Activated CD8-positive, alpha-beta T cell treated with anti-CD3 and anti-CD28 coated beads for 36 hours (primary cell): ENCODE measurements at regions not wholly inside any gene's neighbourhood (a gene's known extent, or its start where the extent isn't known, plus 50 kb on each side); places are given as distances from the start of the nearest gene placed in this dataset.

Experiments used
- ATAC-seq: fragments of 200-7000 bp; cut with Tn5 transposase; one replicate; pipeline ENCODE4 v1.10.0; 2021; ENCODE audit warnings: mild to moderate bottlenecking, moderate library complexity
- CTCF ChIA-PET: fragments of 350-600 bp; sonication (Branson Sonifier 250); formaldehyde crosslinking; loops from one replicate; lab custom pipeline; 2021; ENCODE audit warnings: antibody characterized with exemption; lab: Charles Lee
- POLR2A ChIA-PET: fragments of 350-600 bp; sonication (Branson Sonifier 250); formaldehyde crosslinking; loops from one replicate; lab custom pipeline; 2021; ENCODE audit warnings: antibody characterized with exemption; lab: Charles Lee
- DNase-seq: peaks from one replicate; pipeline ENCODE4 v3.0.0-alpha.2; 2020
- H3K27ac Mint-ChIP-seq: one replicate; pipeline ENCODE4 v1.8.0; 2021; ENCODE audit warnings: mild to moderate bottlenecking, mixed read lengths
- H3K27me3 Mint-ChIP-seq: one replicate; pipeline ENCODE4 v1.8.0; 2021; ENCODE audit warnings: mixed read lengths
- H3K36me3 Mint-ChIP-seq: one replicate; pipeline ENCODE4 v1.8.0; 2021; ENCODE audit warnings: low read depth, mixed read lengths
- H3K4me1 Mint-ChIP-seq: one replicate; pipeline ENCODE4 v1.8.0; 2021; ENCODE audit warnings: low read depth, mixed read lengths
- H3K4me3 Mint-ChIP-seq: one replicate; pipeline ENCODE4 v1.8.0; 2021; ENCODE audit warnings: mild to moderate bottlenecking, moderate library complexity, mixed read lengths
- H3K9me3 Mint-ChIP-seq: one replicate; pipeline ENCODE4 v1.8.0; 2021; ENCODE audit warnings: mixed read lengths
- CTCF ChIP-seq: fragments of 200-600 bp; IDR thresholded peaks from one replicate; pipeline ENCODE4 v1.8.0; 2022; ENCODE audit warnings: antibody characterized with exemption, mild to moderate bottlenecking
- intact Hi-C: fragments of 100-400 bp; cut with micrococcal nuclease; formaldehyde crosslinking; loops from one replicate; pipeline ENCODE4 v1.10.0; 2022

DNA sequence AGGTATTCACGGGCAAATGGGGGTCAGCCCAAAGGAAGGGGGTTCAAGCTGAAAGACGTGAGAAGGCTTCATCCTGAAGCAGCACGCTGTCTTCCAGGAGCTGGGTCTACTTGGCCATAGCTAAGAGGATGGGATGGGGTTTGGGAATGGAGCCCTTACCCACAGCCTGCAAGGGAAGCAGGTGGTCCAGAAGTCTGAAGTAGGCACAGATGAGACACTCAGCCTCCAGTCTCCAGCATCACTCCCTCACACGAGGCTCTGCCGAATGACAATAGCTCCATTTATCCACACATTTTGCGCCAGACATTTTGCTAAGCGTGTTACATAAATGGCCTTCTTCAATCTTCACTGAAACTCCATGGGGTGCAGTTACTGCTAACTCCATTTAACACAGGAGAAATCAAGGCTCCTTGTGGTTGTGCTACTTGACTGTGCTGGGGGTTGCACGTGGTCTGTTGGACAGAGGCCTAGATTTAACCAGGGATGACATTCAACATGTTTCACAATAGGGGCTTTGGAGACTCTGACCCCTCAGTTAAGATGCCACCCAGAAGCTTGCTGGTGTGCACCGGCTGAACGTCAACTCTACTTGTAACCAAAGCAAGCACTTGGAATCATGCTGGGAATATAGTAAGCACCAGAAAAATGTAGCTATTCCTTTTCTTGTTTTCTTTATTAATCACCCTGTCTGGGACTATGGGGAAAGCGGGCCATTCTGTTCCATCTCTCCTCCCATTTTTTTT is 85.3 kb downstream of the FAM241B start:
- ChIA-PET POLR2A (interaction anchor here (0.5 kb wide), 1 partner anchor 78 kb away, joined by 3 read pairs; no protein-coding TSS in a partner anchor), CTCF (interaction anchor here (0.5 to 10.0 kb wide), 19 partner anchors 8 to 243 kb away, joined by 3 to 94 read pairs (median 5); no protein-coding TSS in a partner anchor)
- intact Hi-C loops = loop anchor here (10.0 kb wide), 1 partner anchor 201 kb away; no protein-coding TSS in a partner anchor
- H3K9me3 Mint-ChIP-seq = no peaks in the 10 kb centered on the region
- no peaks in the 10 kb centered on the region for H3K36me3 Mint-ChIP-seq
- no peak for DNase-seq
- TF ChIP-seq CTCF = no peak
- no peak overlapping the region for H3K27ac Mint-ChIP-seq
- ATAC-seq = no peak
- H3K4me1 Mint-ChIP-seq = no peaks in the 10 kb centered on the region
- H3K4me3 Mint-ChIP-seq = no peak overlapping the region
- peaks cover 4% of the 10 kb centered on the region for H3K27me3 Mint-ChIP-seq

- ChIA-PET CTCF (interaction anchor here (0.5 to 10.0 kb wide), 24 partner anchors 9 to 266 kb away, joined by 3 to 94 read pairs (median 4); no protein-coding TSS in a partner anchor), POLR2A (interaction anchor here (0.5 kb wide), 1 partner anchor 78 kb away, joined by 3 read pairs; no protein-coding TSS in a partner anchor)
- TF ChIP-seq CTCF = no peak
- Mint-ChIP-seq H3K27ac (no peak overlapping the region), H3K4me3 (no peak overlapping the region), H3K4me1 (no peaks in the 10 kb centered on the region), H3K9me3 (no peaks in the 10 kb centered on the region), H3K36me3 (no peaks in the 10 kb centered on the region), H3K27me3 (peaks cover 4% of the 10 kb centered on the region)
- intact Hi-C loops = loop anchor here (2.0 to 10.0 kb wide), 2 partner anchors 71 to 201 kb away; no protein-coding TSS in a partner anchor
- DNase-seq (no peak), ATAC-seq (no peak)
Observed at GRCh38 chr10:69715899-69716606, 85.7 kb upstream of the COL13A1 start.

GRCh38 chr10:69716711-69717560 is 84.8 kb upstream of the COL13A1 start:
- POLR2A ChIA-PET = no interaction called here
- no peak overlapping the region for H3K27ac Mint-ChIP-seq
- intact Hi-C loops = loop anchor here (2.0 to 10.0 kb wide), 2 partner anchors 72 to 202 kb away; no protein-coding TSS in a partner anchor
- H3K9me3 Mint-ChIP-seq = no peaks in the 10 kb centered on the region
- DNase-seq (peak; percentile 80), ATAC-seq (peak; percentile 70)
- H3K4me3 Mint-ChIP-seq = no peak overlapping the region
- no peaks in the 10 kb centered on the region for H3K4me1 Mint-ChIP-seq
- CTCF ChIA-PET = interaction anchor here (0.6 to 10.0 kb wide), 23 partner anchors 10 to 267 kb away, joined by 3 to 94 read pairs (median 4); no protein-coding TSS in a partner anchor
- H3K36me3 Mint-ChIP-seq = no peaks in the 10 kb centered on the region
- TF ChIP-seq CTCF = peak; percentile 77
- no peaks in the 10 kb centered on the region for H3K27me3 Mint-ChIP-seq

GRCh38 chr10:69718951-69719350 is 82.8 kb upstream of the COL13A1 start:
- TF ChIP-seq CTCF = no peak
- intact Hi-C loops = loop anchor here (10.0 kb wide), 1 partner anchor 204 kb away; no protein-coding TSS in a partner anchor
- Mint-ChIP-seq H3K36me3 (no peaks in the 10 kb centered on the region), H3K27me3 (peaks cover 2% of the 10 kb centered on the region), H3K4me1 (no peaks in the 10 kb centered on the region), H3K27ac (no peak overlapping the region), H3K4me3 (no peak overlapping the region), H3K9me3 (no peaks in the 10 kb centered on the region)
- ATAC-seq = no peak
- ChIA-PET CTCF (interaction anchor here (0.6 to 10.0 kb wide), 7 partner anchors 9 to 203 kb away, joined by 3 to 94 read pairs (median 6); no protein-coding TSS in a partner anchor), POLR2A (no interaction called here)
- no peak for DNase-seq
